ENCODE measurements at regions not wholly inside any gene's neighbourhood (a gene's known extent, or its start where the extent isn't known, plus 50 kb on each side); places are given as distances from the start of the nearest gene placed in this dataset.

GRCh38 chr2:192315543-192315942, 120.8 kb upstream of the TMEFF2 start:
- no peaks in the 10 kb centered on the region for H3K9me3 ChIP-seq (ENCODE audit: low read depth)
- no peaks in the 10 kb centered on the region for H3K79me2 ChIP-seq
- H3K27me3 ChIP-seq = no peaks in the 10 kb centered on the region
- WGBS (ENCODE audit: low lambda C conversion rate, missing lambda C conversion rate) = 97% methylated on average over 3 of the region's 3 CpGs
- DNase-seq (ENCODE audit: low spot score) = no peak
- H3K4me3 ChIP-seq = no peak overlapping the region
- H3K36me3 ChIP-seq (replicated peaks; ENCODE audit: insufficient read depth, low read depth) = no peaks in the 10 kb centered on the region
- no peak overlapping the region for H3K27ac ChIP-seq
- no peaks in the 10 kb centered on the region for H3K4me1 ChIP-seq (ENCODE audit: insufficient read depth)
- H3K9me2 ChIP-seq (replicated peaks; ENCODE audit: insufficient read depth) = no peaks in the 10 kb centered on the region
- H2AFZ ChIP-seq = no peak overlapping the region
- no peaks in the 10 kb centered on the region for H4K20me1 ChIP-seq (ENCODE audit: insufficient read depth, poor library complexity, severe bottlenecking)
- TF ChIP-seq EZH2phosphoT487 (IDR thresholded peaks at IDR 0.05; ENCODE audit: low read depth, severe bottlenecking, unreplicated experiment) = no peak
- no peak for TF ChIP-seq CTCF (IDR thresholded peaks at IDR 0.05; ENCODE audit: poor library complexity)
- TF ChIP-seq EZH2 (IDR thresholded peaks at IDR 0.05; ENCODE audit: borderline replicate concordance) = no peak
- no peak overlapping the region for H3K4me2 ChIP-seq

GRCh38 chr2:192314800-192315481, 120.2 kb upstream of the TMEFF2 start:
- H3K4me1 ChIP-seq (ENCODE audit: insufficient read depth) = no peaks in the 10 kb centered on the region
- TF ChIP-seq EZH2 (IDR thresholded peaks at IDR 0.05; ENCODE audit: borderline replicate concordance) (no peak), EZH2phosphoT487 (IDR thresholded peaks at IDR 0.05; ENCODE audit: low read depth, severe bottlenecking, unreplicated experiment) (no peak), CTCF (IDR thresholded peaks at IDR 0.05; ENCODE audit: poor library complexity) (no peak)
- no peaks in the 10 kb centered on the region for H3K27me3 ChIP-seq
- no peak overlapping the region for H3K4me2 ChIP-seq
- H3K9me2 ChIP-seq (replicated peaks; ENCODE audit: insufficient read depth) = no peaks in the 10 kb centered on the region
- H4K20me1 ChIP-seq (ENCODE audit: insufficient read depth, poor library complexity, severe bottlenecking) = no peaks in the 10 kb centered on the region
- H2AFZ ChIP-seq = no peak overlapping the region
- H3K4me3 ChIP-seq = no peak overlapping the region
- H3K9me3 ChIP-seq (ENCODE audit: low read depth) = no peaks in the 10 kb centered on the region
- DNase-seq (ENCODE audit: low spot score) = no peak
- no peaks in the 10 kb centered on the region for H3K79me2 ChIP-seq
- H3K36me3 ChIP-seq (replicated peaks; ENCODE audit: insufficient read depth, low read depth) = no peaks in the 10 kb centered on the region
- H3K27ac ChIP-seq = no peak overlapping the region
- WGBS (ENCODE audit: low lambda C conversion rate, missing lambda C conversion rate) = 95% methylated on average over 19 of the region's 26 CpGs

- Histone ChIP-seq H2AFZ (no peak overlapping the region), H4K20me1 (ENCODE audit: insufficient read depth, poor library complexity, severe bottlenecking) (no peaks in the 10 kb centered on the region), H3K79me2 (no peaks in the 10 kb centered on the region), H3K36me3 (replicated peaks; ENCODE audit: insufficient read depth, low read depth) (no peaks in the 10 kb centered on the region), H3K27me3 (no peaks in the 10 kb centered on the region), H3K4me3 (no peak overlapping the region), H3K9me3 (ENCODE audit: low read depth) (no peaks in the 10 kb centered on the region), H3K4me2 (no peak overlapping the region), H3K4me1 (ENCODE audit: insufficient read depth) (no peaks in the 10 kb centered on the region), H3K27ac (no peak overlapping the region), H3K9me2 (replicated peaks; ENCODE audit: insufficient read depth) (no peaks in the 10 kb centered on the region)
- 92% methylated on average over 8 of the region's 8 CpGs for WGBS (ENCODE audit: low lambda C conversion rate, missing lambda C conversion rate)
- no peak for DNase-seq (ENCODE audit: low spot score)
- no peak for TF ChIP-seq CTCF (IDR thresholded peaks at IDR 0.05; ENCODE audit: poor library complexity)
- no peak for TF ChIP-seq EZH2phosphoT487 (IDR thresholded peaks at IDR 0.05; ENCODE audit: low read depth, severe bottlenecking, unreplicated experiment)
These were observed 119.0 kb upstream of the TMEFF2 start for GRCh38 chr2:192313773-192314172.

Data from hepatocyte (in vitro differentiated cells).